Right cardiac atrium (tissue), 5 donors: ENCODE measurements at regions not wholly inside any gene's neighbourhood (a gene's known extent, or its start where the extent isn't known, plus 50 kb on each side); places are given as distances from the start of the nearest gene placed in this dataset.
"Not testable (repeated sequence)": the region's sequence is repeated elsewhere in the genome, so short reads cannot be mapped to it uniquely, and the experiment has no call there.

ENCODE experiments used
- ATAC-seq, 2 donors: fragments of 200-7000 bp; cut with Tn5 transposase; one replicate each; pipeline versions ENCODE4 v1.8.0 to v1.9.1; 2020; ENCODE audit warnings: moderate library complexity in 2 of 2, mild to moderate bottlenecking in 1 of 2
- DNase-seq, 3 donors: peaks; one replicate each; pipeline ENCODE4 v3.0.0-alpha.2; 2020
- H3K27ac ChIP-seq: one replicate; pipeline ENCODE4 v1.5.1; 2013; ENCODE audit warnings: mild to moderate bottlenecking, low read length, control low read depth, moderate library complexity
- H3K27me3 ChIP-seq: one replicate; pipeline ENCODE4 v1.6.1; 2013; ENCODE audit not compliant: control insufficient read depth, insufficient read depth
- H3K4me1 ChIP-seq: one replicate; pipeline ENCODE4 v1.6.1; 2013; ENCODE audit warnings: low read length; ENCODE audit not compliant: control insufficient read depth, insufficient read depth
- H3K4me3 ChIP-seq: one replicate; pipeline ENCODE4 v1.5.1; 2013; ENCODE audit warnings: low read length, control low read depth
- H3K9me3 ChIP-seq: one replicate; pipeline ENCODE4 v1.6.1; 2013; ENCODE audit warnings: low read length; ENCODE audit not compliant: control insufficient read depth
- WGBS: extraction: QIAGEN DNeasy Blood & Tissue Kit; methylation state at CpG from one replicate; pipeline ENCODE4 v1.1.7; 2013; 5-methylcytosine and 5-hydroxymethylcytosine counted together
- intact Hi-C, 4 donors: fragments of 100-400 bp; cut with DNase I; formaldehyde crosslinking; loops; one replicate each; pipeline versions ENCODE4 v1.11.0 to v1.14.0; 2022 to 2023
- donor health status: healthy with polysubstance abuse.
- donor health status: DM: no; HTN: yes; CAD: no.
- donor health status: DM: no; HTN: no; CAD: no.
- donor health status: DM: no; HTN: yes; CAD: no; lungs with severe emphysema.
- donor health status: DM: yes; HTN: yes; CAD: no.

DNA sequence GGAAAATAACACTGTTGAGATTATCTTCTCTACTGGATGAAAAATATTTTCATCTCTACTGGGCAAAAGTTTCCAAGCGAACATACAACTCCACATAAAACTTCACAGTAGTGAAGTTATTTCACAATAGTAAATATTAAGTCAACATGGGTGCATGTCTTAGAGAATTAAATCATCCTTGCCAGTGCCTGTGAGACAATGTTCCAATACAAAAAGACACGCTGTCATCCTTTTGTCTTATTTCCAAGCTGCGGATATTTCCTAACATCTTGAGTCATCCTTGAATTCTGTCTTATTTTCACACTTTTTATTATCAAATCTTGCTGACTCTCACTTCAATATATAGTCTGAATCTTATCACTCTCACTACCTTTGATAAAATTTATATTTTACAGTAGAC, 142.9 kb upstream of the KITLG start:
- Histone ChIP-seq H3K4me3 (no peak overlapping the region), H3K27me3 (no peaks in the 10 kb centered on the region), H3K27ac (no peak overlapping the region), H3K4me1 (no peaks in the 10 kb centered on the region), H3K9me3 (no peaks in the 10 kb centered on the region)
- ATAC-seq: no peak
- 74% methylated on average over 3 of the region's 3 CpGs for WGBS
- DNase-seq: no peak
- intact Hi-C loops: no loop called here

DNA sequence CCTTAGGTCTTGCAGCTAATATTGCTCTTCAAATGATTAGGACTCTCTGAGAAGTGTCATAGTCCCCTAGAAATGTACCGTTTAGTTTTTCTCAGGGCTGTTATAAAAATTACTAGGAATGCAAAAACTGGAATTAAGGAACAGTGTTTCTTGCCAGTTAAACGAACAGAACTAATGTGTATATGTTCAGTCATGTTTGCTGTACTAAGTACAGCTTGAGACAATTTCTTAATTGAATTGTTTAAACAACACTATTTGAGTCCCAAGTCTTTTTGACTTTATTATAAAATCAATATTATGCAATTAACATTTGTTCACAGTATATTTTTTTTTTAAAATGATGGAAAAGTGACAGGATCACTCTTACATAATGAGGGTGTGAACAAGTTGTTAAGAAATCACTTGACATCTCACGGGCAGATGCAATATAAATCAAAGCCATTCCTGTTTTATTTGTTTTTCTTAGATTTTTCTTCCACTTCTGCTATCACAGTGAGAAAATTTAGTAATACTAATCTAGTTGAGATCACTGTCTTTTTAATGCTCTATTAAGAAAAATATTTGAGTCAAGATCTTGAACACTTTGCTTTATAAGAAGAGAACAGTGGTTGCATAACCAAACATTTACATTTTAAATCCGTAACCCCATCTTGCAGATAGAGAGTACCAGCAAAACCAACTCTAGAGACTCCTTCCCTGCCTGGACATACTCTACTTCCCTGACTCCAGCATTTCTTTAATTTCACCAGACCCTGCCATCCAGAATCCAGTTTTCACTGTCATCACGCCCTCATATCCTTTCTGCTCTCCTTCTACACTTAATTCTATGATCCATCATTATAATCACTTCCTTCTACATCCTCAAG, 140.7 kb upstream of the KITLG start:
- H3K4me3 ChIP-seq: no peak overlapping the region
- no peak overlapping the region for H3K27ac ChIP-seq
- WGBS: 86% methylated on average over 5 of the region's 5 CpGs
- H3K9me3 ChIP-seq: no peaks in the 10 kb centered on the region
- no peaks in the 10 kb centered on the region for H3K4me1 ChIP-seq
- no peak for ATAC-seq
- DNase-seq: no peak
- H3K27me3 ChIP-seq: no peaks in the 10 kb centered on the region
- intact Hi-C loops: no loop called here

DNA sequence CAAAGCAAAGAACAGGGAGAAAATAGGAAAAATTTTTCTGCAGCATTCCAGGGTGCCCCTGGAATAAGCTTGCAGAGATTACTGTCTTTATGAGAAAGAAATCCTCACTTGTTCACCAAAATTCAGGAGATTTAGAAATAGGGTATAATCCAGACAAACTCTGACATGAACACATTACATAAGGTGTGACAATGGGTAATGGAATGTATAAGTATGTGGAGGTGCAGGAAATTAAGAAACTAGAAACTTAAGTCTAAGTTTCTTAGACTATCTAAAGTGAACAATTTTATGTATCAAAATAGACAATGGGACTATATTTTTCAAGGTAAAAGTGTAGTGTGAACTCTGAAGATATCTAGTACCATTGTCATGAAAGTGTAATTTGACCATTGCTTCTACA, 140.0 kb upstream of the KITLG start:
- no peaks in the 10 kb centered on the region for H3K27me3 ChIP-seq
- no peak for DNase-seq
- no peaks in the 10 kb centered on the region for H3K4me1 ChIP-seq
- ATAC-seq: no peak
- intact Hi-C loops: no loop called here
- no peak overlapping the region for H3K4me3 ChIP-seq
- H3K9me3 ChIP-seq: no peaks in the 10 kb centered on the region
- H3K27ac ChIP-seq: no peak overlapping the region

DNA sequence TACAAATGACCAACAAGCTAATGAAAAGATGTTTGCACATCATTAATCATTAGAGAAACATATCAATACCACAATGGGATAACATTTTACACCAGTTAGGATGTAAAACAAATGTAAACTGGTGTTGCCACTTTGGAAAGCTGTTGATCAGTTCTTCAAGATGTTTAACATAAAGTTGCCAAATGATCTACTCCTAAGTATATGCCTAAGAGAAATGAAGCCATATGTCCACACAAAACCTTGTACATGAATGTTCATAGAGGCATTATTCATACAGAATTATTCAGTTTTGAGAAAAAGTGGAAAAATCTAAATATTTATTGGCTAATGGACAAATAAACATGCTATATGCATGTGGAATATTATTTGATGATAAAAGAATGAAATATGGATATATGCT, 136.9 kb upstream of the KITLG start:
- no peaks in the 10 kb centered on the region for H3K9me3 ChIP-seq
- no peak for DNase-seq
- no peak overlapping the region for H3K4me3 ChIP-seq
- intact Hi-C loops: no loop called here
- ATAC-seq: no peak
- no peaks in the 10 kb centered on the region for H3K27me3 ChIP-seq
- H3K27ac ChIP-seq: no peak overlapping the region
- H3K4me1 ChIP-seq: no peaks in the 10 kb centered on the region

DNA sequence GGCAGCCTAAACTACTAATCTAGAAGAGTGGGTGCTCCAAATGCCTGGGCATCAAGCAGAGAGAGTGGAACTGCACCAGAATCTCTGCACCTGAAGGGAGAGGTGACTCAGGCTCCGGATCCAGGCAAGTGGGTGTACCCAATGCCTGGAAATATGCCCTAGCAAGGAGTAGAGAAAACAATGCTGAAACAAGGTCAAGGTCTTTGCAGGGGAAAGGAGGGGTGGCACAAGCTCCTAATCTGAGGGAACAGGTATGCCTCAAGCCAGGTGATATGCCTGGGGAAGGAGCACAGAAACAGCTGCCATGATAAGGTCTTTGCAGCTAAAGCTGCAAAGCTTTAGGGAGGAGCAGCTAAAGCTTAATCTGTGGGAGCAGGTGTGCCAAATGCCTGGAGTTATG, 136.0 kb upstream of the KITLG start:
- no peak overlapping the region for H3K27ac ChIP-seq
- DNase-seq (no peak), ATAC-seq (no peak)
- intact Hi-C loops: no loop called here
- H3K27me3 ChIP-seq: no peaks in the 10 kb centered on the region
- 91% methylated on average over 1 of the region's 1 CpG for WGBS
- H3K4me3 ChIP-seq: no peak overlapping the region
- H3K4me1 ChIP-seq: no peaks in the 10 kb centered on the region
- H3K9me3 ChIP-seq: no peaks in the 10 kb centered on the region

DNA sequence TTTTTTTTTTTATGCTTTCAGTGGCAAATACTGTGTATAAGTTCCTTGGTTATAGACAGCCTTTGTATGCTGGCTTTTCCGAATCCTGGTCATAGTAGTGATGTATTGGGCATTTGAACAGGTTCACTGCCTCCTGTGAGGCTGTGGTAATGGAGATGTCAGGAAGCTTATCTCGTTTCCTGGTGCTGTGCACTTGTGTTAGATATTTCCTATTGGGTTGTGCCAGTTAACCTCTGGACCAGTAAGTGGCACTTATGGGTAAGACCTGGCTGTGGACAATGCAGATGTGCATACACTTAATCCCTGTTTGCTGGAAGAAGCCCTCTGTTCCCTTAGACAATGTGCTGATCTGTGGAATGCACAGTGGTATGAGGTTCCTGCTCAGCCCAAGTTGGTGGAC, 135.4 kb upstream of the KITLG start:
- 83% methylated on average over 2 of the region's 2 CpGs for WGBS
- intact Hi-C loops: no loop called here
- H3K9me3 ChIP-seq: no peaks in the 10 kb centered on the region
- H3K27me3 ChIP-seq: no peaks in the 10 kb centered on the region
- no peaks in the 10 kb centered on the region for H3K4me1 ChIP-seq
- ATAC-seq: no peak
- no peak overlapping the region for H3K27ac ChIP-seq
- DNase-seq: no peak
- no peak overlapping the region for H3K4me3 ChIP-seq

DNA sequence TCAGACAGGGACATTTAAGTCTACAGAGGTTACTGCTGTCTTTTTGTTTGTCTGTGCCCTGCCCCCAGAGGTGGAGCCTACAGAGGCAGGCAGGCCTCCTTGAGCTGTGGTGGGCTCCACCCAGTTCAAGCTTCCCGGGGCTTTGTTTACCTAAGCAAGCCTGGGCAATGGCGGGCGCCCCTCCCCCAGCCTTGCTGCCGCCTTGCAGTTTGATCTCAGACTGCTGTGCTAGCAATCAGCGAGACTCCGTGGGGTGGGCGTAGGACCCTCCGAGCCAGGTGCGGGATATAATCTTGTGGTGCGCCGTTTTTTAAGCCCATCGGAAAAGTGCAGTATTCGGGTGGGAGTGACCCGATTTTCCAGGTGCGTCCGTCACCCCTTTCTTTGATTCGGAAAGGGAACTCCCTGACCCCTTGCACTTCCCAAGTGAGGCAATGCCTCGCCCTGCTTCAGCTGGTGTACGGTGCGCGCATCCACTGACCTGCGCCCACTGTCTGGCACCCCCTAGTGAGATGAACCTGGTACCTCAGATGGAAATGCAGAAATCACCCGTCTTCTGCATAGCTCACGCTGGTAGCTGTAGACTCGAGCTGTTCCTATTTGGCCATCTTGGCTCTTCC, 134.1 kb upstream of the KITLG start:
- ATAC-seq, H3K9me3 ChIP-seq, H3K27me3 ChIP-seq, H3K4me1 ChIP-seq, H3K27ac ChIP-seq, H3K4me3 ChIP-seq, intact Hi-C loops: not testable (repeated sequence)
- 95% methylated on average over 25 of the region's 25 CpGs for WGBS
- peak in 1 of 3 donors; percentile 11 for DNase-seq

DNA sequence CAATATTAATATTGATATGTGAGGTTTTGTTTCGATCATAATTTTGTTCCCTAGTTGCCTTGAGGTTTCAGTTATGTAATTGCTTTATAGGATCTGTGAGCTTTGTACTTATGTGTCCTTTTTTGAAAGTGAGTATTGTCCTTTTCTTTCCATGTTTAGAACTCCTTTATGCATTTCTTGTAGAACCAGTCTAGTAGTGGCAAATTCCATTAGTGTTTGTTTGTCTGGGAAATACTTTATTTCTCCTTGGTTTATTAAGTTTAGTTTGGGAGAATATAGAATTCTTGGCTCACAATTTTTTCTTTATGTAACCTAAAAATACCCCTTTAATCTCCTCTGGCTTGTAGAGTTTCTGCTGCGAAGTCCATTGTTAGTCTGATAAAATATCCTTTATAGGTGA, 127.5 kb upstream of the KITLG start:
- intact Hi-C loops: no loop called here
- DNase-seq: no peak
- no peak overlapping the region for H3K4me3 ChIP-seq
- ATAC-seq: no peak
- no peaks in the 10 kb centered on the region for H3K27me3 ChIP-seq
- H3K4me1 ChIP-seq: no peaks in the 10 kb centered on the region
- H3K9me3 ChIP-seq: no peaks in the 10 kb centered on the region
- H3K27ac ChIP-seq: no peak overlapping the region
- 94% methylated on average over 2 of the region's 2 CpGs for WGBS

DNA sequence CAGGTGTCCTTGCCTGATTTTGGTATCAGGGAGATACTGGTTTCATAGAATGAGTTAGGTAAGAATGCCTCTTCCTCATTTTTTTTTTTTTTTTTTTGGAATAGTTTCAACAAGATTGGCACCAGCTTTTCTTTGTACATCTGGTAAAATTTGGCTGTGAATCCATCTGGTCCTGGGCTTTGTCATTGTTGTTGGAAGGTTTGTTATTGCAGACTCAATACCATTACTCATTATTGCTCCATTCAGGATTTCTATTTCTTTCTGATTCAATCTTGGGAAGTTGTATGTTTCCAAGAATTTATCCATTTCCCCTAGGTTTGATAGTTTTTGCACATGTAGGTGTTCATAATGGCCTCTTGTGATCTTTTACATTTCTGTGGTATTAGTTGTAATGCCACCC, 126.0 kb upstream of the KITLG start:
- no peak overlapping the region for H3K27ac ChIP-seq
- H3K27me3 ChIP-seq: no peaks in the 10 kb centered on the region
- DNase-seq (no peak), ATAC-seq (no peak)
- H3K9me3 ChIP-seq: no peaks in the 10 kb centered on the region
- no peaks in the 10 kb centered on the region for H3K4me1 ChIP-seq
- no peak overlapping the region for H3K4me3 ChIP-seq
- intact Hi-C loops: no loop called here

DNA sequence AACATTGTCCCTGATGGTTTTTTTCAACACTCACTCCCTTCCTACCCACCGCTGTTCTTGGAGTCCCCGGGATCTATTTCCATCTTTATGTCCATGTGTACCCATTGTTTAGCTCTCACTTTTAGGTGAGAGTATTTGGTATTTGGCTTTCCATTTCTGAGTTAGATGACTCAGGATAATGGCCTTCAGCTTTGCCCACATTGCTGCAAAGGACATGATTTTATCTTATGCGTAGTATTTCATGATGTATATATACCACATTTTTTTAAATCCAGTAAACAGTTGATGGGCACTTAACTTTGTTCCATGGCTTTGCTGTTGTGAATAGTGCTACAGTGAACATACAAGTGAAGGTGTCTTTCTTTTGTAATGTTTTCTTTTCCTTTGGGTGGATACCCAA, 123.5 kb upstream of the KITLG start:
- no peak for ATAC-seq
- intact Hi-C loops: no loop called here
- no peak overlapping the region for H3K27ac ChIP-seq
- DNase-seq: no peak
- 98% methylated on average over 3 of the region's 3 CpGs for WGBS
- H3K27me3 ChIP-seq: no peaks in the 10 kb centered on the region
- H3K4me3 ChIP-seq: no peak overlapping the region
- no peaks in the 10 kb centered on the region for H3K4me1 ChIP-seq
- no peaks in the 10 kb centered on the region for H3K9me3 ChIP-seq

DNA sequence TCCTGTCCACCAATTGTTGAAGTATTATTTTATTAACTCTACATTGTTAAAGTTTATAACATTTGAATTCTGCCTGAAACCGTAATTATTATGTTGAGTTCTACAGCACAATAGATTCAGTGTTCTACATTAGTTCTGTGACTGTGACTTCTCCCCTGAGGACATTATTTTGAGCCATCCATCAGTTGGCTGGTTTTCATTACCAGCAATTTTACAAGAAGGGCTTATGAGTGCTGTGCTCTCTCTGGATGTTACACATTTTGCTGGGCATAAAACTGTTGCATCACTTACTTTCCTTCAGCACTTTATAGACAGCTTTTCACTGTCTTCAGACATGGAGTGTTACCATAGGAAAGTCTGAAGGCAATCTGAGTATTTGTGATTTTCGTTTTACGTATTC, 118.2 kb upstream of the KITLG start:
- intact Hi-C loops: no loop called here

More for the DNA sequence above, 118.2 kb upstream of the KITLG start:
- H3K4me1 ChIP-seq: no peaks in the 10 kb centered on the region
- ATAC-seq (no peak), DNase-seq (no peak)
- whole genome bisulfite sequencing: 88% methylated on average over 3 of the region's 3 CpGs
- no peaks in the 10 kb centered on the region for H3K27me3 ChIP-seq
- no peak overlapping the region for H3K4me3 ChIP-seq
- no peak overlapping the region for H3K27ac ChIP-seq
- H3K9me3 ChIP-seq: peaks cover 2% of the 10 kb centered on the region
